Kidney (tissue), 13 donors: ENCODE measurements at regions not wholly inside any gene's neighbourhood (a gene's known extent, or its start where the extent isn't known, plus 50 kb on each side); places are given as distances from the start of the nearest gene placed in this dataset.

Experiments used
- DNase-seq, 5 donors: peaks; one replicate each; pipeline ENCODE4 v3.0.0-alpha.2; 2013 to 2020
- FAIRE-seq: peaks from 2 replicates; lab custom pipeline; 2012; peaks lifted over from hg19 to GRCh38; lab: Jason Lieb, UNC
- H3K27ac ChIP-seq, 2 donors: one replicate each; pipeline ENCODE4 v1.7.0; 2013; ENCODE audit warnings: low read depth in 2 of 2, low read length in 2 of 2, inconsistent platforms in 1 of 2
- H3K27me3 ChIP-seq: one replicate; pipeline ENCODE4 v1.7.1; 2013; ENCODE audit warnings: low read length, inconsistent platforms; ENCODE audit not compliant: control insufficient read depth, insufficient read depth
- H3K36me3 ChIP-seq, 3 donors: one replicate each; pipeline versions ENCODE4 v1.7.0 to v1.7.1; 2013; ENCODE audit warnings: low read length in 3 of 3, control low read depth in 1 of 3, inconsistent platforms in 1 of 3; ENCODE audit not compliant: insufficient read depth in 3 of 3, control insufficient read depth in 2 of 3
- H3K4me1 ChIP-seq, 3 donors: one replicate each; pipeline versions ENCODE4 v1.7.0 to v1.7.1; 2013; ENCODE audit warnings: low read length in 3 of 3, inconsistent platforms in 1 of 3, low read depth in 1 of 3; ENCODE audit not compliant: control insufficient read depth in 2 of 3, insufficient read depth in 2 of 3
- H3K4me3 ChIP-seq, 3 donors: one replicate each; pipeline versions ENCODE4 v1.7.0 to v1.8.1; 2013; ENCODE audit warnings: low read length in 3 of 3, control low read depth in 1 of 3, inconsistent platforms in 1 of 3
- H3K9ac ChIP-seq, 3 donors: one replicate each; pipeline versions ENCODE4 v1.7.0 to v1.7.1; 2013; ENCODE audit warnings: low read length in 3 of 3, control low read depth in 1 of 3, inconsistent platforms in 1 of 3
- H3K9me3 ChIP-seq, 3 donors: one replicate each; pipeline versions ENCODE4 v1.7.0 to v1.7.1; 2013; ENCODE audit warnings: low read length in 3 of 3, control low read depth in 1 of 3, inconsistent platforms in 1 of 3; ENCODE audit not compliant: control insufficient read depth in 2 of 3, insufficient read depth in 1 of 3
- intact Hi-C: fragments of 100-400 bp; cut with DNase I; formaldehyde crosslinking; loops from one replicate; pipeline ENCODE4 v1.11.1; 2022
- TF ChIP-seq, protein P1 (sequence below): IDR thresholded peaks from 3 replicates; pipeline ENCODE4 v1.5.1; 2012; ENCODE audit warnings: mild to moderate bottlenecking, moderate library complexity, borderline replicate concordance; ENCODE audit not compliant: insufficient read depth; ENCODE audit errors: extremely low read depth
- donor health status: control.
- donor health status: control.
- donor health status: control.
- donor health status: control.
- donor health status: control.
- donor health status: DM: yes; HTN: yes; CAD: no.
- donor health status: Normal renal cell carcinoma (clear cell type).

DNA sequence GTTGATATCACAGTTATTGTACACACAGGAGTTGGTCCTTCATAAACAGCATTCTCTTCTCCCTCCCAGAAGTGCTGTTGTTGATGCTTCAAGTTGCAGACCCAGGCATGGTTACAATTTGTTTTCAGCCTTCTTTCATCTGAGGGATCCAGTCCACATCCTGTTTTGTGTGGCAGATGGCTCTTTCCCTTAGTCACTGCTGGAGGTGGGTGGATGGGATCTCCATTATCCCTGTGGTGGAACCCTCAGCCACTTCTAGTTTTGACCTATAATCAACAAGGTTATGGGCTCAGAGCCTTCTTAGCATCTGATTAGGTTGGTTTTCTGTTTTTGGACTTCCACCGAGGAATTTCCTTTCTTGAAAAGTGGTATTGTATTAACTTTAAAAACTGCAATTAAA lies 214.2 kb downstream of the SH2D4B start:
- no peak overlapping the region for H3K9ac ChIP-seq
- H3K4me1 ChIP-seq, result no peaks in the 10 kb centered on the region
- H3K27me3 ChIP-seq, result no peaks in the 10 kb centered on the region
- H3K4me3 ChIP-seq, result no peak overlapping the region
- intact Hi-C loops, result no loop called here
- no peaks in the 10 kb centered on the region for H3K9me3 ChIP-seq
- FAIRE-seq, result no peak
- DNase-seq, result no peak
- H3K36me3 ChIP-seq, result no peaks in the 10 kb centered on the region
- H3K27ac ChIP-seq, result no peak overlapping the region
- TF ChIP-seq, protein P1, sequence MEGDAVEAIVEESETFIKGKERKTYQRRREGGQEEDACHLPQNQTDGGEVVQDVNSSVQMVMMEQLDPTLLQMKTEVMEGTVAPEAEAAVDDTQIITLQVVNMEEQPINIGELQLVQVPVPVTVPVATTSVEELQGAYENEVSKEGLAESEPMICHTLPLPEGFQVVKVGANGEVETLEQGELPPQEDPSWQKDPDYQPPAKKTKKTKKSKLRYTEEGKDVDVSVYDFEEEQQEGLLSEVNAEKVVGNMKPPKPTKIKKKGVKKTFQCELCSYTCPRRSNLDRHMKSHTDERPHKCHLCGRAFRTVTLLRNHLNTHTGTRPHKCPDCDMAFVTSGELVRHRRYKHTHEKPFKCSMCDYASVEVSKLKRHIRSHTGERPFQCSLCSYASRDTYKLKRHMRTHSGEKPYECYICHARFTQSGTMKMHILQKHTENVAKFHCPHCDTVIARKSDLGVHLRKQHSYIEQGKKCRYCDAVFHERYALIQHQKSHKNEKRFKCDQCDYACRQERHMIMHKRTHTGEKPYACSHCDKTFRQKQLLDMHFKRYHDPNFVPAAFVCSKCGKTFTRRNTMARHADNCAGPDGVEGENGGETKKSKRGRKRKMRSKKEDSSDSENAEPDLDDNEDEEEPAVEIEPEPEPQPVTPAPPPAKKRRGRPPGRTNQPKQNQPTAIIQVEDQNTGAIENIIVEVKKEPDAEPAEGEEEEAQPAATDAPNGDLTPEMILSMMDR, result no peak

DNA sequence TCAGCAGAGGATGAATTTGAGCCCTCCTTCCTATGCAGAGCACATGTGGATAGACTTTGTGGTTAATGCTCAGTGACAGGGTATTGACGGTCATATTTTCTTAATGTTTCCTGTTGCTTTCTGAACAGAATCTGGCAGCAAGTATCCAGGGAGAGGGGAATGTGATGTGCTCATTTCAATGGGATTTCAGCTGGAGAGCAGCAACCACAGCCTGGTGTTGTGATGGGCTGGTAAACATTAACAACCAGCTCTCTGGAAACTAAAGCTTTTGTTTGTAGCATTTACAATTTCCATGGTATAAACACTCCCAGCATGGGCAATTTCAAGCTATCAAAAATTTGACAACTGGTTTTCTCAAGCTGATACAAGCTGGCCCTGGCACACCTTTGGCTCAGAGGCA lies 215.9 kb downstream of the SH2D4B start:
- Histone ChIP-seq H3K9ac (no peak overlapping the region), H3K9me3 (no peaks in the 10 kb centered on the region), H3K4me1 (no peaks in the 10 kb centered on the region), H3K36me3 (no peaks in the 10 kb centered on the region), H3K27me3 (no peaks in the 10 kb centered on the region), H3K4me3 (no peak overlapping the region), H3K27ac (no peak overlapping the region)
- FAIRE-seq (no peak), DNase-seq (peak in 2 of 5 donors; percentile 3 to 9)
- intact Hi-C loops, result no loop called here
- TF ChIP-seq, protein P1, result no peak

DNA sequence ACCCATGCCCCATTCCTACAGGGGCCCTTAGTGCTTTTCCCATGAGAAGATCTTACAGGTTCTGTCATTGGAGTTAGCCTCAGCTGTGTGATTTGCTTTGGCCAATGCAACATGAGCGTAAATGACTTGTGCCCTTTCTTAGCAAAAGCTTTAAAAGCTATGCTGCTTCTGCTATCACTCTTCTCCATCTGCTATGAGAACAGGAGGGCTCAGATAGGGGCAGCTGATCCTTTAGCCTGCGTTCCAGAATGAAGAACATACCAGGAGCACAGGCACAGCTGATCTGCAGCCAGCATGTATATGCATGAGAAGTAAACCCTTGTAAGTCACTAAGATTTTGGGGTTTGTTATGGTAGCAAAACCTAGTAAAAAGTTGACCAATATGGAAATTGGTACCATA lies 218.2 kb downstream of the SH2D4B start:
- H3K4me1 ChIP-seq, result no peaks in the 10 kb centered on the region
- H3K27ac ChIP-seq, result no peak overlapping the region
- DNase-seq (no peak), FAIRE-seq (no peak)
- no peaks in the 10 kb centered on the region for H3K9me3 ChIP-seq
- H3K36me3 ChIP-seq, result no peaks in the 10 kb centered on the region
- intact Hi-C loops, result no loop called here
- TF ChIP-seq, protein P1, result no peak
- H3K9ac ChIP-seq, result no peak overlapping the region
- no peak overlapping the region for H3K4me3 ChIP-seq
- H3K27me3 ChIP-seq, result no peaks in the 10 kb centered on the region

DNA sequence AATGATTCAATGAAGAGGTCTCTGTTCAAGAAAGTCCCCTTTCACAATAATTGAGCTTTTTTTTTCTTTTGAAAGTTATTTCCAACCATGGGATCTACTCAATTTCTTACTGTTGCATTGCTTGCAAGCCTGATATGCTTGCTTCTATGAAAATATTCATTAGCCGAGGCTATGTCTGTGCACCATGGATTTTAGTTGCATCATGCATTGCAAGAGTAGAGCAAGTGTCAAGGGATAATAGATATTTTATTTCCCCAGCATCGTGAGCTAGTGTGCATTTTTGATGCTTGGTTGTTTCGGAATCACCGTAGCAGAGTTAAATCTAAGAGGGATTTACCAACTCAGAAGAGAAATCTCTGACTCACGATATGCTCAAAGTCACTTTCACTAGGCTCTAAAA lies 222.0 kb downstream of the SH2D4B start:
- H3K9ac ChIP-seq, result no peak overlapping the region
- H3K36me3 ChIP-seq, result no peaks in the 10 kb centered on the region
- H3K27me3 ChIP-seq, result no peaks in the 10 kb centered on the region
- H3K9me3 ChIP-seq, result no peaks in the 10 kb centered on the region
- intact Hi-C loops, result no loop called here
- no peaks in the 10 kb centered on the region for H3K4me1 ChIP-seq
- H3K4me3 ChIP-seq, result no peak overlapping the region
- FAIRE-seq (no peak), DNase-seq (no peak)
- TF ChIP-seq, protein P1, result no peak
- no peak overlapping the region for H3K27ac ChIP-seq
